Fibroblast of the aortic adventitia (primary cell): ENCODE measurements at regions not wholly inside any gene's neighbourhood (a gene's known extent, or its start where the extent isn't known, plus 50 kb on each side); places are given as distances from the start of the nearest gene placed in this dataset.
"Not testable (repeated sequence)": the region's sequence is repeated elsewhere in the genome, so short reads cannot be mapped to it uniquely, and the experiment has no call there.

Source experiments
- DNase-seq: peaks from one replicate; pipeline ENCODE4 v3.0.0-alpha.2; 2010; ENCODE audit warnings: low read depth
- H3K4me3 ChIP-seq: 2 replicates; pipeline ENCODE4 v1.5.1; 2011; ENCODE audit warnings: low read depth, mild to moderate bottlenecking, control low read depth, low read length, moderate library complexity
- CTCF ChIP-seq: IDR thresholded peaks from 2 replicates; pipeline ENCODE4 v1.5.1; 2011; ENCODE audit warnings: mild to moderate bottlenecking, low read length, control low read depth, inconsistent platforms; ENCODE audit not compliant: insufficient read depth

GRCh38 chr3:191901741-191902140 lies 440.8 kb downstream of the PYDC2 start:
- no peak for TF ChIP-seq CTCF
- no peak overlapping the region for H3K4me3 ChIP-seq
- DNase-seq = no peak

- no peak for DNase-seq
- no peak for TF ChIP-seq CTCF
- no peak overlapping the region for H3K4me3 ChIP-seq
Measured at GRCh38 chr3:191912616-191913204, 451.7 kb downstream of the PYDC2 start.

GRCh38 chr3:191915712-191916111 lies 454.7 kb downstream of the PYDC2 start:
- no peak for DNase-seq
- no peak for TF ChIP-seq CTCF
- H3K4me3 ChIP-seq = no peak overlapping the region

GRCh38 chr3:191919491-191920026 lies 458.6 kb downstream of the PYDC2 start:
- TF ChIP-seq CTCF = no peak
- H3K4me3 ChIP-seq = no peak overlapping the region
- no peak for DNase-seq

- DNase-seq = no peak
- TF ChIP-seq CTCF = no peak
- H3K4me3 ChIP-seq = no peak overlapping the region
Measured at GRCh38 chr3:191922570-191922969, 461.6 kb downstream of the PYDC2 start.

GRCh38 chr3:191927183-191927817 lies 466.3 kb downstream of the PYDC2 start:
- not testable (repeated sequence) for H3K4me3 ChIP-seq, DNase-seq

GRCh38 chr3:191927998-191928397 lies 467.0 kb downstream of the PYDC2 start:
- H3K4me3 ChIP-seq, DNase-seq: not testable (repeated sequence)

GRCh38 chr3:191944835-191945234 lies 483.9 kb downstream of the PYDC2 start:
- DNase-seq = no peak
- H3K4me3 ChIP-seq = no peak overlapping the region
- TF ChIP-seq CTCF = no peak
